ENCODE measurements at regions not wholly inside any gene's neighbourhood (a gene's known extent, or its start where the extent isn't known, plus 50 kb on each side); places are given as distances from the start of the nearest gene placed in this dataset.

DNA sequence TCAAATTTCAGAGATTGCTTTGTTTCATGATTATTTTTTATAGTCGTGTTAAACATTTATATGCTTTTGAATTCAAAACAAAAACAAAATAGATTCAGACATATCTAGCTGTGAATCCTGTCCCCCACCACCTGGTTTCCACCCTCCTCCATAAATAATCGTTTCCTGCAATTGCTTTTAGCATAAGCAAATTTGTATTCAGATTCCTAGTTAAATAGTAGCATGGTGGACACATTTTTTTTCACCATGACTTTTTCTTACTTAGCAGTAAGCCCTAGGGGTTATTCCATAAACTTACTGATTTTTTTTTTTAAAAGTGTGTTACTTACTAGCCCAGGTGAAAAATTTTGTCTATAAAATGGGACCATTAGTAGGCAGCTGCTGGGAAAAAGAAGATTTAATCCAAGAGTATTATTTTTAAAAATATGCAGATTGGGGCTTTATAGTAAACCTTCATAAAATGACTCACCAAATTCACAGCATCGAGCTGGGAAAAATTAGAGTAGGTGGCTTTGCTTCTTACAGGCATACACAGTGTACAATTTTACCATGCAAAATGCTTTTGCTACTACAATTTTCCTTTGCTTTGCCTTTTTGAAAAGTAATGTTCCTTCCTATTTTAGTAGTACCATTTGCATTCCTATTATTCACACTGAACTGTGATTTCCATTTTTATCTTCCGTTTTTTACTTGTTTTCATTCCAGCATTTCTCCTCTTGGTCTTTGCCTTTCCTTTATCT, 117.8 kb downstream of the BTG1 start:
- TF ChIP-seq, protein P1, sequence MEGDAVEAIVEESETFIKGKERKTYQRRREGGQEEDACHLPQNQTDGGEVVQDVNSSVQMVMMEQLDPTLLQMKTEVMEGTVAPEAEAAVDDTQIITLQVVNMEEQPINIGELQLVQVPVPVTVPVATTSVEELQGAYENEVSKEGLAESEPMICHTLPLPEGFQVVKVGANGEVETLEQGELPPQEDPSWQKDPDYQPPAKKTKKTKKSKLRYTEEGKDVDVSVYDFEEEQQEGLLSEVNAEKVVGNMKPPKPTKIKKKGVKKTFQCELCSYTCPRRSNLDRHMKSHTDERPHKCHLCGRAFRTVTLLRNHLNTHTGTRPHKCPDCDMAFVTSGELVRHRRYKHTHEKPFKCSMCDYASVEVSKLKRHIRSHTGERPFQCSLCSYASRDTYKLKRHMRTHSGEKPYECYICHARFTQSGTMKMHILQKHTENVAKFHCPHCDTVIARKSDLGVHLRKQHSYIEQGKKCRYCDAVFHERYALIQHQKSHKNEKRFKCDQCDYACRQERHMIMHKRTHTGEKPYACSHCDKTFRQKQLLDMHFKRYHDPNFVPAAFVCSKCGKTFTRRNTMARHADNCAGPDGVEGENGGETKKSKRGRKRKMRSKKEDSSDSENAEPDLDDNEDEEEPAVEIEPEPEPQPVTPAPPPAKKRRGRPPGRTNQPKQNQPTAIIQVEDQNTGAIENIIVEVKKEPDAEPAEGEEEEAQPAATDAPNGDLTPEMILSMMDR (IDR thresholded peaks at IDR 0.05; ENCODE audit: poor library complexity): no peak
- no peak for TF ChIP-seq EZH2 (IDR thresholded peaks at IDR 0.05; ENCODE audit: borderline replicate concordance)
- TF ChIP-seq EZH2phosphoT487 (IDR thresholded peaks at IDR 0.05; ENCODE audit: low read depth, severe bottlenecking, unreplicated experiment): no peak
- H3K4me2 ChIP-seq: no peak overlapping the region
- H4K20me1 ChIP-seq (ENCODE audit: insufficient read depth, poor library complexity, severe bottlenecking): no peaks in the 10 kb centered on the region
- H3K79me2 ChIP-seq: no peaks in the 10 kb centered on the region
- H3K27ac ChIP-seq: no peak overlapping the region
- no peak overlapping the region for H2AFZ ChIP-seq
- no peaks in the 10 kb centered on the region for H3K9me3 ChIP-seq (ENCODE audit: low read depth)
- H3K9me2 ChIP-seq (replicated peaks; ENCODE audit: insufficient read depth): no peaks in the 10 kb centered on the region
- no peaks in the 10 kb centered on the region for H3K36me3 ChIP-seq (replicated peaks; ENCODE audit: insufficient read depth, low read depth)
- no peak for DNase-seq (ENCODE audit: low spot score)
- 78% methylated on average over 4 of the region's 4 CpGs for WGBS (ENCODE audit: low lambda C conversion rate, missing lambda C conversion rate)
- no peak overlapping the region for H3K4me3 ChIP-seq
- H3K4me1 ChIP-seq (ENCODE audit: insufficient read depth): peaks cover 6% of the 10 kb centered on the region
- no peaks in the 10 kb centered on the region for H3K27me3 ChIP-seq

- no peaks in the 10 kb centered on the region for H3K27me3 ChIP-seq
- H3K4me1 ChIP-seq (ENCODE audit: insufficient read depth): peaks cover 6% of the 10 kb centered on the region
- H3K4me3 ChIP-seq: no peak overlapping the region
- H3K9me3 ChIP-seq (ENCODE audit: low read depth): no peaks in the 10 kb centered on the region
- H4K20me1 ChIP-seq (ENCODE audit: insufficient read depth, poor library complexity, severe bottlenecking): no peaks in the 10 kb centered on the region
- TF ChIP-seq EZH2phosphoT487 (IDR thresholded peaks at IDR 0.05; ENCODE audit: low read depth, severe bottlenecking, unreplicated experiment) (no peak), EZH2 (IDR thresholded peaks at IDR 0.05; ENCODE audit: borderline replicate concordance) (no peak)
- TF ChIP-seq, protein P1 (IDR thresholded peaks at IDR 0.05; ENCODE audit: poor library complexity): no peak
- whole genome bisulfite sequencing (ENCODE audit: low lambda C conversion rate, missing lambda C conversion rate): 77% methylated on average over 2 of the region's 2 CpGs
- no peak overlapping the region for H3K27ac ChIP-seq
- peak overlapping the region; percentile 13 for H2AFZ ChIP-seq
- H3K4me2 ChIP-seq: no peak overlapping the region
- no peaks in the 10 kb centered on the region for H3K36me3 ChIP-seq (replicated peaks; ENCODE audit: insufficient read depth, low read depth)
- no peaks in the 10 kb centered on the region for H3K9me2 ChIP-seq (replicated peaks; ENCODE audit: insufficient read depth)
- no peak for DNase-seq (ENCODE audit: low spot score)
- no peaks in the 10 kb centered on the region for H3K79me2 ChIP-seq
Measured at GRCh38 chr12:92027243-92027642, 118.4 kb downstream of the BTG1 start.

- H3K27me3 ChIP-seq: no peaks in the 10 kb centered on the region
- no peaks in the 10 kb centered on the region for H3K79me2 ChIP-seq
- H3K9me2 ChIP-seq (replicated peaks; ENCODE audit: insufficient read depth): no peaks in the 10 kb centered on the region
- H3K4me3 ChIP-seq: no peak overlapping the region
- WGBS (ENCODE audit: low lambda C conversion rate, missing lambda C conversion rate): 99% methylated on average over 4 of the region's 4 CpGs
- H3K27ac ChIP-seq: no peak overlapping the region
- H3K4me1 ChIP-seq (ENCODE audit: insufficient read depth): peaks cover 6% of the 10 kb centered on the region
- no peak for DNase-seq (ENCODE audit: low spot score)
- no peak overlapping the region for H3K4me2 ChIP-seq
- no peak overlapping the region for H2AFZ ChIP-seq
- TF ChIP-seq, protein P1 (IDR thresholded peaks at IDR 0.05; ENCODE audit: poor library complexity): no peak
- TF ChIP-seq EZH2 (IDR thresholded peaks at IDR 0.05; ENCODE audit: borderline replicate concordance): no peak
- no peak for TF ChIP-seq EZH2phosphoT487 (IDR thresholded peaks at IDR 0.05; ENCODE audit: low read depth, severe bottlenecking, unreplicated experiment)
- no peaks in the 10 kb centered on the region for H4K20me1 ChIP-seq (ENCODE audit: insufficient read depth, poor library complexity, severe bottlenecking)
- H3K9me3 ChIP-seq (ENCODE audit: low read depth): no peaks in the 10 kb centered on the region
- no peaks in the 10 kb centered on the region for H3K36me3 ChIP-seq (replicated peaks; ENCODE audit: insufficient read depth, low read depth)
Measured at GRCh38 chr12:92025462-92026207, 120.0 kb downstream of the BTG1 start.

Data from hepatocyte (in vitro differentiated cells).